ENCODE measurements at regions not wholly inside any gene's neighbourhood (a gene's known extent, or its start where the extent isn't known, plus 50 kb on each side); places are given as distances from the start of the nearest gene placed in this dataset.

GRCh38 chr1:105909811-105910210 lies 1146.7 kb upstream of the PRMT6 start:
- no peak for DNase-seq
- Histone ChIP-seq H4K20me1 (ENCODE audit: control insufficient read depth, insufficient read depth, low read length, poor library complexity, severe bottlenecking) (no peaks in the 10 kb centered on the region), H3K4me1 (ENCODE audit: control insufficient read depth in 2 of 2, insufficient read depth in 2 of 2, low read length in 2 of 2) (no peaks in the 10 kb centered on the region), H3K79me2 (ENCODE audit: control insufficient read depth, insufficient read depth, low read length) (no peaks in the 10 kb centered on the region), H3K9me3 (ENCODE audit: control extremely low read depth in 1 of 3, control insufficient read depth in 2 of 3, insufficient read depth in 1 of 3, low read length in 2 of 3) (no peaks in the 10 kb centered on the region), H3K4me2 (replicated peaks; ENCODE audit: low read depth, low read length, poor library complexity, severe bottlenecking) (no peak overlapping the region), H3K4me3 (ENCODE audit: control extremely low read depth in 1 of 5, extremely low read depth in 1 of 5, insufficient read depth in 1 of 5, low read depth in 2 of 5, low read length in 4 of 5) (no peak overlapping the region), H3K27ac (ENCODE audit: low read length in 2 of 2) (no peak overlapping the region), H3K9ac (ENCODE audit: low read length) (no peak overlapping the region), H2AFZ (ENCODE audit: insufficient read depth, low read depth, low read length, poor library complexity, severe bottlenecking) (no peak overlapping the region), H3K27me3 (replicated peaks in 1 of 4; ENCODE audit: control extremely low read depth in 1 of 4, control insufficient read depth in 3 of 4, insufficient read depth in 4 of 4, low read length in 3 of 4) (no peaks in the 10 kb centered on the region), H3K36me3 (replicated peaks in 1 of 2; ENCODE audit: control extremely low read depth in 1 of 2, control insufficient read depth in 1 of 2, extremely low read depth in 1 of 2, insufficient read depth in 2 of 2, low read length in 1 of 2) (no peaks in the 10 kb centered on the region)
- Mint-ChIP-seq H3K4me1 (no peaks in the 10 kb centered on the region), H3K9me3 (ENCODE audit: insufficient read depth) (no peaks in the 10 kb centered on the region), H3K27ac (no peak overlapping the region), H3K4me3 (no peak overlapping the region), H3K27me3 (no peaks in the 10 kb centered on the region)
- TF ChIP-seq EZH2 (IDR thresholded peaks at IDR 0.05; ENCODE audit: borderline replicate concordance, insufficient read depth, low read depth, low read length, poor library complexity, severe bottlenecking) (no peak), CTCF (IDR thresholded peaks at IDR 0.05) (no peak)
- ChIA-PET POLR2A (no interaction called here), CTCF (no interaction called here)
- intact Hi-C loops (cut with micrococcal nuclease) = no loop called here
- no peak for ATAC-seq (ENCODE audit: low read depth)
- WGBS (ENCODE audit: insufficient coverage) = no CpG with 5 or more reads among the region's 2 CpGs

GRCh38 chr1:105914403-105914802 lies 1142.1 kb upstream of the PRMT6 start:
- no peaks in the 10 kb centered on the region for H4K20me1 ChIP-seq (ENCODE audit: control insufficient read depth, insufficient read depth, low read length, poor library complexity, severe bottlenecking)
- WGBS (ENCODE audit: insufficient coverage) = 89% methylated on average over 5 of the region's 5 CpGs
- ChIA-PET POLR2A (no interaction called here), CTCF (no interaction called here)
- H3K36me3 ChIP-seq (replicated peaks in 1 of 2; ENCODE audit: control extremely low read depth in 1 of 2, control insufficient read depth in 1 of 2, extremely low read depth in 1 of 2, insufficient read depth in 2 of 2, low read length in 1 of 2) = no peaks in the 10 kb centered on the region
- ATAC-seq (ENCODE audit: low read depth) (no peak), DNase-seq (no peak)
- Mint-ChIP-seq H3K27me3 (no peaks in the 10 kb centered on the region), H3K9me3 (ENCODE audit: insufficient read depth) (no peaks in the 10 kb centered on the region), H3K4me3 (no peak overlapping the region), H3K27ac (no peak overlapping the region), H3K4me1 (no peaks in the 10 kb centered on the region)
- no peak overlapping the region for H2AFZ ChIP-seq (ENCODE audit: insufficient read depth, low read depth, low read length, poor library complexity, severe bottlenecking)
- TF ChIP-seq EZH2 (IDR thresholded peaks at IDR 0.05; ENCODE audit: borderline replicate concordance, insufficient read depth, low read depth, low read length, poor library complexity, severe bottlenecking) (no peak), CTCF (IDR thresholded peaks at IDR 0.05) (no peak)
- no peaks in the 10 kb centered on the region for H3K79me2 ChIP-seq (ENCODE audit: control insufficient read depth, insufficient read depth, low read length)
- H3K9ac ChIP-seq (ENCODE audit: low read length) = no peak overlapping the region
- no peak overlapping the region for H3K4me2 ChIP-seq (replicated peaks; ENCODE audit: low read depth, low read length, poor library complexity, severe bottlenecking)
- intact Hi-C loops (cut with micrococcal nuclease) = no loop called here
- H3K4me1 ChIP-seq (ENCODE audit: control insufficient read depth in 2 of 2, insufficient read depth in 2 of 2, low read length in 2 of 2) = no peaks in the 10 kb centered on the region
- no peaks in the 10 kb centered on the region for H3K9me3 ChIP-seq (ENCODE audit: control extremely low read depth in 1 of 3, control insufficient read depth in 2 of 3, insufficient read depth in 1 of 3, low read length in 2 of 3)
- H3K27me3 ChIP-seq (replicated peaks in 1 of 4; ENCODE audit: control extremely low read depth in 1 of 4, control insufficient read depth in 3 of 4, insufficient read depth in 4 of 4, low read length in 3 of 4) = no peaks in the 10 kb centered on the region
- H3K4me3 ChIP-seq (ENCODE audit: control extremely low read depth in 1 of 5, extremely low read depth in 1 of 5, insufficient read depth in 1 of 5, low read depth in 2 of 5, low read length in 4 of 5) = no peak overlapping the region
- no peak overlapping the region for H3K27ac ChIP-seq (ENCODE audit: low read length in 2 of 2)
